A172 (cell line): ENCODE measurements at regions not wholly inside any gene's neighbourhood (a gene's known extent, or its start where the extent isn't known, plus 50 kb on each side); places are given as distances from the start of the nearest gene placed in this dataset.

Experiments
- DNase-seq: peaks from one replicate; pipeline ENCODE4 v3.0.0-alpha.2; 2015; ENCODE audit warnings: low spot score

- no peak for DNase-seq
Measured at GRCh38 chr1:157189986-157190982, 52.1 kb upstream of the ETV3 start.

- no peak for DNase-seq
Measured at GRCh38 chr1:157189096-157189495, 50.9 kb upstream of the ETV3 start.
